Chondrocyte (in vitro differentiated cells): ENCODE measurements at regions not wholly inside any gene's neighbourhood (a gene's known extent, or its start where the extent isn't known, plus 50 kb on each side); places are given as distances from the start of the nearest gene placed in this dataset.
"Not testable (repeated sequence)": the region's sequence is repeated elsewhere in the genome, so short reads cannot be mapped to it uniquely, and the experiment has no call there.

Experiments
- DNase-seq: peaks from one replicate; pipeline ENCODE4 v3.0.0; 2021; ENCODE audit warnings: mixed read lengths, low spot score
- H3K27ac Mint-ChIP-seq: one replicate; pipeline ENCODE4 v1.8.0; 2021; ENCODE audit warnings: mild to moderate bottlenecking, moderate library complexity, mixed read lengths; ENCODE audit not compliant: unreplicated experiment
- H3K27me3 Mint-ChIP-seq: 2 replicates; pipeline ENCODE4 v1.8.0; 2021; ENCODE audit warnings: low read depth, mixed read lengths
- H3K36me3 Mint-ChIP-seq: 2 replicates; pipeline ENCODE4 v1.8.0; 2021; ENCODE audit warnings: low read depth, mixed read lengths
- H3K4me1 Mint-ChIP-seq: 2 replicates; pipeline ENCODE4 v1.8.0; 2021; ENCODE audit warnings: low read depth, mild to moderate bottlenecking, mixed read lengths
- H3K4me3 Mint-ChIP-seq: one replicate; pipeline ENCODE4 v1.8.0; 2021; ENCODE audit warnings: mild to moderate bottlenecking, moderate library complexity, mixed read lengths; ENCODE audit not compliant: unreplicated experiment
- H3K9me3 Mint-ChIP-seq: 2 replicates; pipeline ENCODE4 v1.8.0; 2021; ENCODE audit warnings: low read depth, mixed read lengths
- TF ChIP-seq, protein P1 (sequence below): fragments of 200-600 bp; sonication (generic); IDR thresholded peaks from 2 replicates; pipeline ENCODE4 v1.5.0; 2021; ENCODE audit warnings: antibody characterized with exemption, mild to moderate bottlenecking, moderate library complexity

DNA sequence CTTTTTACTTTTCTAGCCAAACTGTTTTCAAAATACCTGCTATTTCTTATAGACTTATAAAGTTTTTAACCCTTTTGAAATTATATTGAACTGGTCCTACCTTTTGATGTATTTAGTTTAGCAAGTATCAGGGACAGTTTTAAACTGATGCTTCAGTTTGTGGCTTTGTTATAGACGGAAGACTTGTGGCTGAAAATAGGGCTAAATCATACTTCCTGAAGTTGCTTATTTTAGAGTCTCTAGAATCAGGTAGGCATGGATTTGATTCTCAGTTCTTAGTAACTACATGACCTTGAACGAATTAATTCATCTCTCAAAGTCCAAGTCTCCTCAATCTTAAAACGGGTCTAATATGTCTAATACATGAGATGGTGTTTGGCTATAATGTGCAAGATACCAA lies 322.8 kb downstream of the RAP2B start:
- Mint-ChIP-seq H3K36me3 (no peaks in the 10 kb centered on the region), H3K4me1 (no peaks in the 10 kb centered on the region), H3K27ac (no peak overlapping the region), H3K27me3 (peaks cover 23% of the 10 kb centered on the region), H3K4me3 (no peak overlapping the region), H3K9me3 (no peaks in the 10 kb centered on the region)
- TF ChIP-seq, protein P1, sequence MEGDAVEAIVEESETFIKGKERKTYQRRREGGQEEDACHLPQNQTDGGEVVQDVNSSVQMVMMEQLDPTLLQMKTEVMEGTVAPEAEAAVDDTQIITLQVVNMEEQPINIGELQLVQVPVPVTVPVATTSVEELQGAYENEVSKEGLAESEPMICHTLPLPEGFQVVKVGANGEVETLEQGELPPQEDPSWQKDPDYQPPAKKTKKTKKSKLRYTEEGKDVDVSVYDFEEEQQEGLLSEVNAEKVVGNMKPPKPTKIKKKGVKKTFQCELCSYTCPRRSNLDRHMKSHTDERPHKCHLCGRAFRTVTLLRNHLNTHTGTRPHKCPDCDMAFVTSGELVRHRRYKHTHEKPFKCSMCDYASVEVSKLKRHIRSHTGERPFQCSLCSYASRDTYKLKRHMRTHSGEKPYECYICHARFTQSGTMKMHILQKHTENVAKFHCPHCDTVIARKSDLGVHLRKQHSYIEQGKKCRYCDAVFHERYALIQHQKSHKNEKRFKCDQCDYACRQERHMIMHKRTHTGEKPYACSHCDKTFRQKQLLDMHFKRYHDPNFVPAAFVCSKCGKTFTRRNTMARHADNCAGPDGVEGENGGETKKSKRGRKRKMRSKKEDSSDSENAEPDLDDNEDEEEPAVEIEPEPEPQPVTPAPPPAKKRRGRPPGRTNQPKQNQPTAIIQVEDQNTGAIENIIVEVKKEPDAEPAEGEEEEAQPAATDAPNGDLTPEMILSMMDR: no peak
- no peak for DNase-seq

DNA sequence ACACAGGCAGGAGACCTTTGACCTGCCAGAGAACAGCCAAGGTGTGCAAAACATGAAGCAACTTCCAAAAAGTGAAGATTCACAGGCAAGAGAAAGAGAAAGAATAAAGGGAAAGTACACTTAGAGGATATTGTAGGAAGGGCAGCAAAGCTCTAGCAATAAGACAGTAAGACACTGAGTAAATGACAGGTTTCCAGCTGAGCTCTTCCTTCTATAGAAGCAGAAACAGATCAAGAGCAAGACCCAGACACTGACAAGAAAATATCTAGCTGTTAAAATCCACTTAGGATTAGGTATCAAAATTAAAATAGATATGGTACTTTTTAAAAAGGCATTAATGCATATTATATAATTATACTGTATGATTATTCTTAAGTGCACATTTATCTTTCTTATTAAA lies 333.4 kb downstream of the RAP2B start:
- H3K36me3 Mint-ChIP-seq: no peaks in the 10 kb centered on the region
- no peaks in the 10 kb centered on the region for H3K4me1 Mint-ChIP-seq
- no peak overlapping the region for H3K4me3 Mint-ChIP-seq
- no peak overlapping the region for H3K27ac Mint-ChIP-seq
- H3K27me3 Mint-ChIP-seq: peaks cover 14% of the 10 kb centered on the region
- no peak for DNase-seq
- H3K9me3 Mint-ChIP-seq: peaks cover 2% of the 10 kb centered on the region
- TF ChIP-seq, protein P1: no peak

DNA sequence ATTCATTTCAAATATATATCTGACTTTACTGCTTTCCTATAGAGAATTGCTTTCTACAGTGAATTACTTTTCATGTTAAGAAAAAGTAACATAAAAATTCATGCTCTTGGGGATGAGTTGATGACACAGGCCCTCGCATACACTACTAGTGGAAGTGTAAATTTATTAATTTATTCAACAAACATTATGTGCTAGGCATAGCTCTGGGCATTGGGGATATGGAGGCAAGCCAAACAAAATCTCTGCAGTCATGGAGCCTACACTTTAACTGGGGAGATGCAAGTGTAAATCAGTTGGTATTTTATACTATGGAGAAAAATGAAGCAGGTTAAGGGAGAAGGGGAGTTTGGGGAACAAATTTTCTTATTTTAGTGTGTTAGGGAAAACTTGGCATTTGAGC lies 340.7 kb downstream of the RAP2B start:
- no peak for DNase-seq
- no peak overlapping the region for H3K4me3 Mint-ChIP-seq
- no peaks in the 10 kb centered on the region for H3K36me3 Mint-ChIP-seq
- TF ChIP-seq, protein P1: no peak
- H3K9me3 Mint-ChIP-seq: no peaks in the 10 kb centered on the region
- no peak overlapping the region for H3K27ac Mint-ChIP-seq
- no peaks in the 10 kb centered on the region for H3K4me1 Mint-ChIP-seq
- peaks cover 2% of the 10 kb centered on the region for H3K27me3 Mint-ChIP-seq

DNA sequence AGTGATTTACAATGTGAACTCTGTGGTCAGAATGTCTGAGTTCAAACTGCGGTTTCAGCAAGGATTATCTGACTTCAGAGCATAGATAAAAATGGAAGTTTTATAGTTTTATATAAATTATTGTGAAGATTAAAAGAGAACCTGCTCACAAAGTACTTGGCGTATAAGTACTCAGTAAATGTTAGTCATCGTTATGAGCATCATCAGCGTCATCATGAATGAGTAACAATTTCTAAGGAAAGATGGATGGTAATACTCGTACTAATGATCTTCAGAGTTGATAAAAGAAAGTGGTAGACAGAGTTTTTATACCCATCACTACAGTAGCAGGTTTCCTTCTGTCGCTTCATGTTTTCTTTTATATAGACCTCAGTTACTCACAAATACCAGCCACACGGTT lies 341.8 kb downstream of the RAP2B start:
- no peak overlapping the region for H3K27ac Mint-ChIP-seq
- H3K4me1 Mint-ChIP-seq: no peaks in the 10 kb centered on the region
- no peaks in the 10 kb centered on the region for H3K27me3 Mint-ChIP-seq
- no peak overlapping the region for H3K4me3 Mint-ChIP-seq
- TF ChIP-seq, protein P1: no peak
- no peaks in the 10 kb centered on the region for H3K9me3 Mint-ChIP-seq
- H3K36me3 Mint-ChIP-seq: no peaks in the 10 kb centered on the region
- DNase-seq: no peak

DNA sequence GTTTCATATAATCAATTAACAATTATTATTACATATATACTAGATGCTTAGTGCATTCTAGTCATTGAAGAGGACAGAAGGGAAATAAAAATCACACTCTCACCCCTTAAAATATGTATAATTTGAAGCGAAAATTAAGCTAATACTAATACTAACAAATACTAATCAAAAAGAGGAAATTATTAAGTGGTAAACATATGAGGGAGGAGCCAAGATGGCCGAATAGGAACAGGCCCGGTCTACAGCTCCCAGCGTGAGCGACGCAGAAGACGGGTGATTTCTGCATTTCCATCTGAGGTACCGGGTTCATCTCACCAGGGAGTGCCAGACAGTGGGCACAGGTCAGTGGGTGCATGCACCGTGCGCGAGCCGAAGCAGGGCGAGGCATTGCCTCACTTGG lies 344.2 kb downstream of the RAP2B start:
- not testable (repeated sequence) for H3K4me1 Mint-ChIP-seq, H3K4me3 Mint-ChIP-seq, H3K27ac Mint-ChIP-seq, H3K9me3 Mint-ChIP-seq, H3K27me3 Mint-ChIP-seq, DNase-seq, H3K36me3 Mint-ChIP-seq

DNA sequence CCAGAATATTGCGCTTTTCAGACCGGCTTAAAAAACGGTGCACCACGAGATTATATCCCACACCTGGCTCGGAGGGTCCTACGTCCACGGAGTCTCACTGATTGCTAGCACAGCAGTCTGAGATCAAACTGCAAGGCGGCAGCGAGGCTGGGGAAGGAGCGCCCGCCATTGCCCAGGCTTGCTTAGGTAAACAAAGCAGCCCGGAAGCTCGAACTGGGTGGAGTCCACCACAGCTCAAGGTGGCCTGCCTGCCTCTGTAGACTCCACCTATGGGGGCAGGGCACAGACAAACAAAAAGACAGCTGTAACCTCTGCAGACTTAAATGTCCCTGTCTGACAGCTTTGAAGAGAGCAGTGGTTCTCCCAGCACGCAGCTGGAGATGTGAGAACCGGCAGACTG lies 344.7 kb downstream of the RAP2B start:
- not testable (repeated sequence) for H3K36me3 Mint-ChIP-seq, H3K27ac Mint-ChIP-seq, H3K27me3 Mint-ChIP-seq, H3K4me3 Mint-ChIP-seq, H3K4me1 Mint-ChIP-seq, H3K9me3 Mint-ChIP-seq, DNase-seq
